Right lobe of liver (tissue), 6 donors: ENCODE measurements at regions not wholly inside any gene's neighbourhood (a gene's known extent, or its start where the extent isn't known, plus 50 kb on each side); places are given as distances from the start of the nearest gene placed in this dataset.

ENCODE experiments used
- ATAC-seq, 4 donors: fragments of 200-7000 bp; cut with Tn5 transposase; one replicate each; pipeline ENCODE4 v1.9.1; 2020; ENCODE audit warnings: mild to moderate bottlenecking in 4 of 4, moderate library complexity in 4 of 4
- DNase-seq, 3 donors: peaks; one replicate each; pipeline ENCODE4 v3.0.0-alpha.2; 2020
- H3K27ac ChIP-seq, 3 donors: fragments of 200-600 bp; one replicate each; pipeline ENCODE4 v1.8.0; 2022
- H3K27me3 ChIP-seq, 2 donors: fragments of 200-600 bp; one replicate each; pipeline ENCODE4 v1.8.0; 2022
- H3K36me3 ChIP-seq, 4 donors: fragments of 200-600 bp; sonication (generic) in 1 of 4; one replicate each; pipeline versions ENCODE4 v1.5.1 to v1.8.0; 2017 to 2022; ENCODE audit warnings: control low read depth in 1 of 4
- H3K4me1 ChIP-seq, 4 donors: fragments of 200-600 bp; sonication (generic) in 1 of 4; one replicate each; pipeline versions ENCODE4 v1.5.1 to v1.8.0; 2017 to 2022; ENCODE audit warnings: control low read depth in 1 of 4
- H3K4me3 ChIP-seq, 3 donors: fragments of 200-600 bp; one replicate each; pipeline ENCODE4 v1.8.0; 2022
- H3K9me3 ChIP-seq, 4 donors: fragments of 200-600 bp; sonication (generic) in 1 of 4; one replicate each; pipeline versions ENCODE4 v1.5.1 to v1.8.0; 2017 to 2022; ENCODE audit warnings: control low read depth in 1 of 4
- CTCF ChIP-seq, 4 donors: fragments of 200-600 bp in 3 of 4; fragments of 450-650 bp in 1 of 4; IDR thresholded peaks; one replicate each; pipeline versions ENCODE4 v1.5.1 to v1.8.0; 2016 to 2022; ENCODE audit warnings: antibody characterized with exemption in 4 of 4, mild to moderate bottlenecking in 2 of 4
- POLR2A ChIP-seq: fragments of 450-650 bp; IDR thresholded peaks from one replicate; pipeline ENCODE4 v1.6.1; 2017; ENCODE audit warnings: antibody characterized with exemption, mild to moderate bottlenecking
- WGBS: methylation state at CpG from one replicate; pipeline ENCODE4 v1.1.6; 2018; ENCODE audit warnings: low coverage, low lambda C conversion rate; ENCODE audit not compliant: insufficient coverage; ENCODE audit errors: missing lambda C conversion rate; 5-methylcytosine and 5-hydroxymethylcytosine counted together
- intact Hi-C, 2 donors: fragments of 100-400 bp; cut with DNase I; formaldehyde crosslinking; loops; one replicate each; pipeline versions ENCODE4 v1.11.2 to v1.14.1; 2022
- donor health status: DM: no; HTN: yes; CAD: no.
- donor health status: DM: no; HTN: no; CAD: no.
- donor health status: DM: no; HTN: no; CAD: no.
- donor health status: DM: no; HTN: yes; CAD: no.
- donor health status: DM: no; HTN: yes; CAD: no.

- ATAC-seq (no peak), DNase-seq (no peak)
- TF ChIP-seq POLR2A (no peak), CTCF (IDR thresholded peaks at IDR 0.05) (no peak)
- 48% methylated on average over 6 of the region's 6 CpGs for WGBS
- H3K27ac ChIP-seq: no peak overlapping the region
- peaks cover 0 to 3% of the 10 kb centered on the region in 2 donors for H3K27me3 ChIP-seq
- H3K4me1 ChIP-seq: no peaks in the 10 kb centered on the region
- intact Hi-C loops: no loop called here
- no peak overlapping the region for H3K4me3 ChIP-seq
- H3K9me3 ChIP-seq: no peaks in the 10 kb centered on the region
- no peaks in the 10 kb centered on the region for H3K36me3 ChIP-seq
Measured at GRCh38 chr4:188959424-188959823, 820.2 kb downstream of the TRIML1 start.

GRCh38 chr4:188960411-188961093, 821.3 kb downstream of the TRIML1 start:
- WGBS: 35% methylated on average over 4 of the region's 4 CpGs

DNA sequence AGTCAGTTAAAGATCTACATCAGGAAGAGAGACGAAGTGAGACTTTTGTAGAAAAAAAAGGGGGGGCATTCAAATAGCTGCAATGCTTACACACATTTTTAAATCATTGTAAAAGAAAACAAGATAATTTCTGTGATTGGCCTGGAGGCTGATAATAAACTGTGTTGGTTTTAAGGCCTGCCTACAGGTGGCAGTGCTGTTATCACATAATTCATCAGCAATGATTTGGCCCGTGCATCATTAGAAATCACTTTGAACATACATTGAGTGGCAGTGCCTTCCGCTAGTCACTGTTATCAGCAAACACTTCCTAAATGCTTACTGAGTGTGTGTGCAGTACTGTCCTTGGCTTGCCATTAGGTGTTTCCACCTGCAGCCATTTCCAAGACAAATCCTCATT, 831.9 kb downstream of the TRIML1 start:
- no peaks in the 10 kb centered on the region for H3K4me1 ChIP-seq
- ATAC-seq (peak; percentile 58 to 70 (median 60)), DNase-seq (no peak)
- 19% methylated on average over 3 of the region's 3 CpGs for WGBS
- H3K27ac ChIP-seq: no peak overlapping the region
- peak; percentile 34 to 54 (median 44) for TF ChIP-seq CTCF (IDR thresholded peaks at IDR 0.05)
- no peak for TF ChIP-seq POLR2A
- intact Hi-C loops: no loop called here
- H3K9me3 ChIP-seq: no peaks in the 10 kb centered on the region
- H3K4me3 ChIP-seq: no peak overlapping the region
- H3K27me3 ChIP-seq: no peaks in the 10 kb centered on the region
- no peaks in the 10 kb centered on the region for H3K36me3 ChIP-seq

More at GRCh38 chr4:188960411-188961093, 821.3 kb downstream of the TRIML1 start:
- TF ChIP-seq CTCF (IDR thresholded peaks at IDR 0.05): no peak
- no peak for TF ChIP-seq POLR2A
- no peaks in the 10 kb centered on the region for H3K9me3 ChIP-seq
- H3K27me3 ChIP-seq: peaks cover 0 to 3% of the 10 kb centered on the region in 2 donors
- H3K4me1 ChIP-seq: no peaks in the 10 kb centered on the region
- intact Hi-C loops: no loop called here
- ATAC-seq: no peak
- no peak overlapping the region for H3K4me3 ChIP-seq
- no peak for DNase-seq
- H3K27ac ChIP-seq: no peak overlapping the region
- no peaks in the 10 kb centered on the region for H3K36me3 ChIP-seq

DNA sequence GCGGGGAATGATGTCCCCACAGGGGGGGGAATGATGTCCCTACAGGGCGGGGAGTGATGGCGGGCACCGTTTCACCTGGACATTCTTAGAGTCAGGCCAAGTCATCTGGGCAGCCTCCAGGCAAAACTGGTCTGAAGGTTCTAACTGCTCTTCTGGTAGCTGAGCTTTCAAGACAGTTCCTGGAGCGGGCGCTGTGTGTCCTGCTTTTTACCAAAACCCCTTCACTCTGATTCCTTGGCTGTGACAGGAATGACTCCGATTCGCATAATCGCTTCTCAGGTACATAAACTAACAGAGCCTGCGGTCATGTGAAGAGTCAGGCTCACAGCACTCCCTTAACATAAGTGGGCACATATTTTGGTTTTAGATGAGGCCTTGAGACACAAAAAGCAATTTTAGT, 836.0 kb downstream of the TRIML1 start:
- WGBS: 73% methylated on average over 5 of the region's 10 CpGs
- H3K27ac ChIP-seq: no peak overlapping the region
- DNase-seq (no peak), ATAC-seq (no peak)
- TF ChIP-seq POLR2A (no peak), CTCF (IDR thresholded peaks at IDR 0.05) (no peak)
- H3K36me3 ChIP-seq: no peaks in the 10 kb centered on the region
- intact Hi-C loops: no loop called here
- no peaks in the 10 kb centered on the region for H3K27me3 ChIP-seq
- no peak overlapping the region for H3K4me3 ChIP-seq
- no peaks in the 10 kb centered on the region for H3K4me1 ChIP-seq
- no peaks in the 10 kb centered on the region for H3K9me3 ChIP-seq
